CD14-positive monocyte (primary cell): ENCODE measurements at regions not wholly inside any gene's neighbourhood (a gene's known extent, or its start where the extent isn't known, plus 50 kb on each side); places are given as distances from the start of the nearest gene placed in this dataset.

Source experiments
- DNase-seq, 3 donors: peaks; one replicate each; pipeline ENCODE4 v3.0.0-alpha.2; 2011 to 2022
- H2AFZ ChIP-seq: 2 replicates; pipeline ENCODE4 v1.6.0; 2012; ENCODE audit warnings: mild to moderate bottlenecking, low read depth, low read length, inconsistent platforms; ENCODE audit not compliant: insufficient read depth, poor library complexity, severe bottlenecking
- H3K27ac ChIP-seq, 2 donors: 1 replicate in 1 of 2; 2 replicates in 1 of 2; pipeline ENCODE4 v1.5.1; 2012 to 2013; ENCODE audit warnings: low read length in 2 of 2, control low read depth in 1 of 2, inconsistent platforms in 1 of 2, low read depth in 1 of 2, mild to moderate bottlenecking in 1 of 2
- H3K27me3 ChIP-seq, 2 donors: one replicate each; pipeline versions ENCODE4 v1.6.0 to v1.6.1; 2011 to 2013; ENCODE audit warnings: low read length in 2 of 2; ENCODE audit not compliant: control insufficient read depth in 2 of 2, insufficient read depth in 2 of 2
- H3K36me3 ChIP-seq, 2 donors: replicated peaks in 1 of 2; 1 replicate in 1 of 2; 2 replicates in 1 of 2; pipeline versions ENCODE4 v1.5.1 to v1.6.1; 2012 to 2013; ENCODE audit warnings: low read length in 2 of 2, control low read depth in 1 of 2, inconsistent platforms in 1 of 2, mild to moderate bottlenecking in 1 of 2; ENCODE audit not compliant: insufficient read depth in 2 of 2, control insufficient read depth in 1 of 2
- H3K4me1 ChIP-seq, 2 donors: 1 replicate in 1 of 2; 2 replicates in 1 of 2; pipeline versions ENCODE4 v1.5.1 to v1.6.1; 2012 to 2013; ENCODE audit warnings: low read length in 2 of 2, control low read depth in 1 of 2, inconsistent platforms in 1 of 2, mild to moderate bottlenecking in 1 of 2, moderate library complexity in 1 of 2; ENCODE audit not compliant: insufficient read depth in 2 of 2, control insufficient read depth in 1 of 2
- H3K4me2 ChIP-seq: replicated peaks from 2 replicates; pipeline ENCODE3; 2012; ENCODE audit warnings: low read length, moderate library complexity, mild to moderate bottlenecking; ENCODE audit not compliant: poor library complexity, severe bottlenecking; ENCODE audit errors: extremely low read depth
- H3K4me3 ChIP-seq, 3 experiments: fragments of 200-600 bp in 1 of 3; sonication (generic) in 1 of 3; replicated peaks in 1 of 3; 1 replicate in 2 of 3; 2 replicates in 1 of 3; pipeline ENCODE4 v1.5.1; 2011 to 2013; ENCODE audit warnings: low read length in 3 of 3, mild to moderate bottlenecking in 3 of 3, control low read depth in 2 of 3, low read depth in 2 of 3, inconsistent platforms in 1 of 3, moderate library complexity in 1 of 3
- H3K79me2 ChIP-seq: 2 replicates; pipeline ENCODE4 v1.6.0; 2012; ENCODE audit warnings: mild to moderate bottlenecking, control low read depth, inconsistent platforms, low read length, moderate library complexity; ENCODE audit not compliant: insufficient read depth
- H3K9ac ChIP-seq: 2 replicates; pipeline ENCODE4 v1.6.0; 2017; ENCODE audit warnings: low read length, mild to moderate bottlenecking; ENCODE audit not compliant: insufficient read depth, poor library complexity, severe bottlenecking
- H3K9me3 ChIP-seq, 2 donors: replicated peaks in 1 of 2; 1 replicate in 1 of 2; 2 replicates in 1 of 2; pipeline versions ENCODE4 v1.5.1 to v1.6.1; 2012 to 2013; ENCODE audit warnings: low read length in 2 of 2, control low read depth in 1 of 2; ENCODE audit not compliant: control insufficient read depth in 1 of 2, insufficient read depth in 1 of 2
- H4K20me1 ChIP-seq: 2 replicates; pipeline ENCODE4 v1.6.0; 2012; ENCODE audit warnings: mild to moderate bottlenecking, low read length, control low read depth, moderate library complexity; ENCODE audit not compliant: insufficient read depth
- H3K27ac Mint-ChIP-seq, 7 donors: one replicate each; pipeline ENCODE4 v1.8.0; 2020; ENCODE audit warnings: mild to moderate bottlenecking in 7 of 7, mixed read lengths in 7 of 7, moderate library complexity in 6 of 7, inconsistent platforms in 2 of 7
- H3K27me3 Mint-ChIP-seq, 3 donors: one replicate each; pipeline ENCODE4 v1.8.0; 2021 to 2022; ENCODE audit warnings: low read depth in 3 of 3, mild to moderate bottlenecking in 3 of 3, mixed read lengths in 3 of 3, moderate library complexity in 3 of 3, inconsistent platforms in 1 of 3
- H3K36me3 Mint-ChIP-seq, 2 donors: one replicate each; pipeline ENCODE4 v1.8.0; 2020; ENCODE audit warnings: mixed read lengths in 2 of 2, inconsistent platforms in 1 of 2, mild to moderate bottlenecking in 1 of 2
- H3K4me1 Mint-ChIP-seq: one replicate; pipeline ENCODE4 v1.8.0; 2020; ENCODE audit warnings: mild to moderate bottlenecking, mixed read lengths
- H3K4me3 Mint-ChIP-seq, 2 donors: one replicate each; pipeline ENCODE4 v1.8.0; 2020; ENCODE audit warnings: mild to moderate bottlenecking in 2 of 2, mixed read lengths in 2 of 2, moderate library complexity in 1 of 2
- H3K9me3 Mint-ChIP-seq, 7 donors: one replicate each; pipeline ENCODE4 v1.8.0; 2020 to 2022; ENCODE audit warnings: mixed read lengths in 7 of 7, mild to moderate bottlenecking in 6 of 7, moderate library complexity in 6 of 7, inconsistent platforms in 2 of 7
- WGBS: methylation state at CpG from one replicate; pipeline ENCODE4 v1.1.5; 2013; ENCODE audit warnings: missing lambda C conversion rate; ENCODE audit not compliant: insufficient coverage; 5-methylcytosine and 5-hydroxymethylcytosine counted together
- intact Hi-C, 2 donors: fragments of 100-400 bp; cut with micrococcal nuclease; formaldehyde crosslinking; loops; one replicate each; pipeline versions ENCODE4 v1.15.0 to v1.15.1; 2023
- TF ChIP-seq, protein P1 (sequence below): fragments of 200-600 bp; IDR thresholded peaks from one replicate; pipeline ENCODE4 v1.8.0; 2022; ENCODE audit warnings: antibody characterized with exemption, mild to moderate bottlenecking

DNA sequence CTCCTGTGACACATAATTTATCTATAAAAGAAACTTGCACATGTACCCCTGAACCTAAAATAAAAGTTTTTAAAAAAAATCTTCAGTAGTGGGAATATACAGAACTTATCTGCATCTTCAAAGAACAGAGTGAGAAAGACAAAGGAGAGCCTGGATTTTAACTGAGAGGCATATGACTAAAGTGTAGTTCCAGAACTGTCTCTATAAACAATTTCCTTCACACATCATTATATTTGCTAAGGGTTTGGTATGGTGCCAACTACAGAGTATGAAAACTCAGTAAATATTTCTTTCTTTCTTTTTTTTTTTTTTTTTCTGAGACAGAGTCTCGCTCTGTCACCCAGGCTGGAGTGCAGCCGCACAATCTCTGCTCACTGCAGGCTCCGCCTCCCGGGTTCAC lies 49.9 kb upstream of the NFKB1 start:
- H3K4me1 Mint-ChIP-seq: peaks cover 8% of the 10 kb centered on the region
- H3K79me2 ChIP-seq: no peaks in the 10 kb centered on the region
- H3K4me2 ChIP-seq: no peak overlapping the region
- no peaks in the 10 kb centered on the region for H4K20me1 ChIP-seq
- peaks cover 0 to 2% (median 0%) of the 10 kb centered on the region in 3 donors for H3K27me3 Mint-ChIP-seq
- H3K36me3 ChIP-seq: no peaks in the 10 kb centered on the region
- no peaks in the 10 kb centered on the region for H3K36me3 Mint-ChIP-seq
- no peak overlapping the region for H3K27ac ChIP-seq
- H3K9ac ChIP-seq: no peak overlapping the region
- peaks cover 7 to 14% of the 10 kb centered on the region in 2 donors for H3K4me1 ChIP-seq
- no peak overlapping the region for H3K27ac Mint-ChIP-seq
- no CpG with 5 or more reads among the region's 4 CpGs for WGBS
- H3K9me3 ChIP-seq: no peaks in the 10 kb centered on the region
- no peak overlapping the region for H3K4me3 ChIP-seq
- intact Hi-C loops: loop anchor here in 1 of 2 donors (5.0 to 10.0 kb wide), 2 partner anchors 94 to 171 kb away; no protein-coding TSS in a partner anchor
- TF ChIP-seq, protein P1, sequence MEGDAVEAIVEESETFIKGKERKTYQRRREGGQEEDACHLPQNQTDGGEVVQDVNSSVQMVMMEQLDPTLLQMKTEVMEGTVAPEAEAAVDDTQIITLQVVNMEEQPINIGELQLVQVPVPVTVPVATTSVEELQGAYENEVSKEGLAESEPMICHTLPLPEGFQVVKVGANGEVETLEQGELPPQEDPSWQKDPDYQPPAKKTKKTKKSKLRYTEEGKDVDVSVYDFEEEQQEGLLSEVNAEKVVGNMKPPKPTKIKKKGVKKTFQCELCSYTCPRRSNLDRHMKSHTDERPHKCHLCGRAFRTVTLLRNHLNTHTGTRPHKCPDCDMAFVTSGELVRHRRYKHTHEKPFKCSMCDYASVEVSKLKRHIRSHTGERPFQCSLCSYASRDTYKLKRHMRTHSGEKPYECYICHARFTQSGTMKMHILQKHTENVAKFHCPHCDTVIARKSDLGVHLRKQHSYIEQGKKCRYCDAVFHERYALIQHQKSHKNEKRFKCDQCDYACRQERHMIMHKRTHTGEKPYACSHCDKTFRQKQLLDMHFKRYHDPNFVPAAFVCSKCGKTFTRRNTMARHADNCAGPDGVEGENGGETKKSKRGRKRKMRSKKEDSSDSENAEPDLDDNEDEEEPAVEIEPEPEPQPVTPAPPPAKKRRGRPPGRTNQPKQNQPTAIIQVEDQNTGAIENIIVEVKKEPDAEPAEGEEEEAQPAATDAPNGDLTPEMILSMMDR: no peak
- H3K9me3 Mint-ChIP-seq: no peaks in the 10 kb centered on the region
- no peak overlapping the region for H2AFZ ChIP-seq
- H3K27me3 ChIP-seq: no peaks in the 10 kb centered on the region
- no peak for DNase-seq
- H3K4me3 Mint-ChIP-seq: no peak overlapping the region
